ENCODE measurements at regions not wholly inside any gene's neighbourhood (a gene's known extent, or its start where the extent isn't known, plus 50 kb on each side); places are given as distances from the start of the nearest gene placed in this dataset.

GRCh38 chr13:110034031-110034549, 247.7 kb upstream of the IRS2 start:
- TF ChIP-seq, protein P1, sequence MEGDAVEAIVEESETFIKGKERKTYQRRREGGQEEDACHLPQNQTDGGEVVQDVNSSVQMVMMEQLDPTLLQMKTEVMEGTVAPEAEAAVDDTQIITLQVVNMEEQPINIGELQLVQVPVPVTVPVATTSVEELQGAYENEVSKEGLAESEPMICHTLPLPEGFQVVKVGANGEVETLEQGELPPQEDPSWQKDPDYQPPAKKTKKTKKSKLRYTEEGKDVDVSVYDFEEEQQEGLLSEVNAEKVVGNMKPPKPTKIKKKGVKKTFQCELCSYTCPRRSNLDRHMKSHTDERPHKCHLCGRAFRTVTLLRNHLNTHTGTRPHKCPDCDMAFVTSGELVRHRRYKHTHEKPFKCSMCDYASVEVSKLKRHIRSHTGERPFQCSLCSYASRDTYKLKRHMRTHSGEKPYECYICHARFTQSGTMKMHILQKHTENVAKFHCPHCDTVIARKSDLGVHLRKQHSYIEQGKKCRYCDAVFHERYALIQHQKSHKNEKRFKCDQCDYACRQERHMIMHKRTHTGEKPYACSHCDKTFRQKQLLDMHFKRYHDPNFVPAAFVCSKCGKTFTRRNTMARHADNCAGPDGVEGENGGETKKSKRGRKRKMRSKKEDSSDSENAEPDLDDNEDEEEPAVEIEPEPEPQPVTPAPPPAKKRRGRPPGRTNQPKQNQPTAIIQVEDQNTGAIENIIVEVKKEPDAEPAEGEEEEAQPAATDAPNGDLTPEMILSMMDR (IDR thresholded peaks at IDR 0.05): no peak
- TF ChIP-seq POLR2A (IDR thresholded peaks at IDR 0.05) (no peak), POLR2AphosphoS5 (IDR thresholded peaks at IDR 0.05) (no peak), EP300 (IDR thresholded peaks at IDR 0.05) (no peak)
